OCI-LY7 (cell line): ENCODE measurements at regions not wholly inside any gene's neighbourhood (a gene's known extent, or its start where the extent isn't known, plus 50 kb on each side); places are given as distances from the start of the nearest gene placed in this dataset.

Source experiments
- BruUV-seq: library from RNA; stranded (reverse); fragments of 400-500 nt; replicated peaks from 2 replicates; lab custom pipeline; 2021; lab: Mats Ljungman, UMichigan
- CTCF ChIA-PET: fragments of 300-600 bp; sonication (Branson Sonifier 250); formaldehyde crosslinking; loops from one replicate; lab custom pipeline; 2022; ENCODE audit warnings: antibody characterized with exemption; ENCODE audit not compliant: unreplicated experiment; lab: Charles Lee
- POLR2A ChIA-PET: fragments of 300-600 bp; sonication (Branson Sonifier 250); formaldehyde crosslinking; loops from one replicate; lab custom pipeline; 2022; ENCODE audit warnings: antibody characterized with exemption; lab: Charles Lee
- DNase-seq: peaks from one replicate; pipeline ENCODE4 v3.0.0-alpha.2; 2015; ENCODE audit warnings: low spot score
- H2AFZ ChIP-seq: fragments of 200-600 bp; sonication (generic), shearing (Covaris generic); 2 replicates; pipeline ENCODE4 v1.6.1; 2014; ENCODE audit warnings: mild to moderate bottlenecking, antibody characterized with exemption, low read length, moderate library complexity
- H3K27ac ChIP-seq: fragments of 200-600 bp; sonication (generic); 2 replicates; pipeline ENCODE4 v1.5.1; 2014; ENCODE audit warnings: mixed run types, low read depth, mild to moderate bottlenecking, moderate library complexity, low read length, inconsistent platforms; ENCODE audit not compliant: poor library complexity, severe bottlenecking
- H3K36me3 ChIP-seq: fragments of 200-600 bp; sonication (generic); 2 replicates; pipeline ENCODE4 v1.6.1; 2014; ENCODE audit warnings: mild to moderate bottlenecking, antibody characterized with exemption, low read length, moderate library complexity, mixed read lengths; ENCODE audit not compliant: insufficient read depth
- H3K4me1 ChIP-seq: fragments of 200-600 bp; sonication (generic); 2 replicates; pipeline ENCODE4 v1.5.1; 2014; ENCODE audit warnings: mild to moderate bottlenecking, low read length; ENCODE audit not compliant: insufficient read depth, poor library complexity, severe bottlenecking
- H3K4me2 ChIP-seq: fragments of 200-600 bp; sonication (generic); 2 replicates; pipeline ENCODE4 v1.6.1; 2014; ENCODE audit warnings: mild to moderate bottlenecking, low read length
- H3K4me3 ChIP-seq: fragments of 200-600 bp; sonication (generic); 2 replicates; pipeline ENCODE4 v1.5.1; 2014; ENCODE audit warnings: mild to moderate bottlenecking, low read depth, low read length; ENCODE audit not compliant: poor library complexity, severe bottlenecking
- H3K79me2 ChIP-seq: fragments of 200-600 bp; sonication (generic); 2 replicates; pipeline ENCODE4 v1.6.1; 2016; ENCODE audit warnings: low read depth, mild to moderate bottlenecking, low read length, moderate library complexity, mixed read lengths; ENCODE audit not compliant: insufficient read depth
- H3K9me2 ChIP-seq: fragments of 200-600 bp; sonication (generic); 2 replicates; pipeline ENCODE4 v1.6.1; 2016; ENCODE audit warnings: mild to moderate bottlenecking, low read length, mixed read lengths; ENCODE audit not compliant: insufficient read depth
- H3K9me3 ChIP-seq: fragments of 200-600 bp; sonication (generic); 2 replicates; pipeline ENCODE4 v1.6.1; 2014; ENCODE audit warnings: mild to moderate bottlenecking, mixed run types, low read length, mixed read lengths
- H4K20me1 ChIP-seq: fragments of 200-600 bp; sonication (generic); 2 replicates; pipeline ENCODE4 v1.6.1; 2014; ENCODE audit warnings: mild to moderate bottlenecking, antibody characterized with exemption, low read length, moderate library complexity, mixed read lengths; ENCODE audit not compliant: insufficient read depth
- EZH2phosphoT487 ChIP-seq: fragments of 200-600 bp; sonication (generic); IDR thresholded peaks from 2 replicates; pipeline ENCODE4 v1.6.1; 2018; ENCODE audit warnings: low read depth, borderline replicate concordance, mild to moderate bottlenecking, mixed run types, antibody characterized with exemption, low read length, moderate library complexity, mixed read lengths
- intact Hi-C: fragments of 100-400 bp; cut with micrococcal nuclease; formaldehyde crosslinking; loops from one replicate; pipeline ENCODE4 v1.10.0; 2022; ENCODE audit not compliant: unreplicated experiment
- TF ChIP-seq, protein P1 (sequence below): fragments of 200-600 bp; sonication (generic); conservative IDR thresholded peaks from 2 replicates; pipeline ENCODE4 v1.5.1; 2014; ENCODE audit warnings: mild to moderate bottlenecking, antibody characterized with exemption, low read length, moderate library complexity, mixed read lengths

DNA sequence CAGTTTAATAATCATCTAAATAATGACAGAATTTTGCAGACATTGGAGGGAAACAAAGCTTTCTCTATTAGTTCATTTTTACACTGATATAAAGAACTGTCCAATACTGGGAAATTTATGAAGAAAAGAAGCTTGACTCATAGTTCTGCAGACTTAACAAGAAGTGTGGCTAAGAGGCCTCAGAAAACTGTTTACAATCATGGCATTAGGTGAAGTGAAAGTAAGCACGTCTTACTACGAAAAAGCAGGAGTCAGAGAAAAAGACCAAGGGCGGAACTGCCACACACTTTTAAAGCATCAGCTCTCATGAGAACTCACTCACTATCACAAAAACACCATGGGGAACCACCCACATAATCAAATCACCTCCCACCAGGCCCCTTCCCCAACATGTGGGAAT, 804.4 kb downstream of the FLRT2 start:
- POLR2A ChIA-PET: interaction anchor here (0.7 to 0.9 kb wide), 2 partner anchors 10 to 14 kb away, joined by 3 read pairs; no protein-coding TSS in a partner anchor
- H2AFZ ChIP-seq: no peak overlapping the region

DNA sequence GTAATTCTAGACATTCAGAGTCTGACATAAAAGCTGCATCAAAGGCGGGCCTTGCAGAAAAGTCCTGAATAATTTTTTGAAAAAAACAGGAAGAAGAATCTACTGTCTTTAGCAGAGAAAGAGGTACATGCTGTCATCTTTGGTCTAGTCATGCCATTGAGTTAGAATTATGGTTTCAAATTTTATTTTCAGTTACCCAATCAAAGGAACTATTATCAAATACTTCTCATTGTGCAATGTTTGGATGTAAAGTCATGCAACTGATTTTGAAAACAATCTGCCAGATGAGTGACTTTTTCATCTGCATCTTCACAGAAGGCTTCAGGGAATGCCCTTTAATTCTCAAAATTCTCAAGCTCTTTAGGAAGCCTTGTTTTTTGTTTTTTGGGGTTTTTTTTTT, 803.5 kb downstream of the FLRT2 start:
- H3K36me3 ChIP-seq: no peaks in the 10 kb centered on the region
- no peak overlapping the region for H2AFZ ChIP-seq
- H3K4me2 ChIP-seq: no peak overlapping the region
- TF ChIP-seq, protein P1, sequence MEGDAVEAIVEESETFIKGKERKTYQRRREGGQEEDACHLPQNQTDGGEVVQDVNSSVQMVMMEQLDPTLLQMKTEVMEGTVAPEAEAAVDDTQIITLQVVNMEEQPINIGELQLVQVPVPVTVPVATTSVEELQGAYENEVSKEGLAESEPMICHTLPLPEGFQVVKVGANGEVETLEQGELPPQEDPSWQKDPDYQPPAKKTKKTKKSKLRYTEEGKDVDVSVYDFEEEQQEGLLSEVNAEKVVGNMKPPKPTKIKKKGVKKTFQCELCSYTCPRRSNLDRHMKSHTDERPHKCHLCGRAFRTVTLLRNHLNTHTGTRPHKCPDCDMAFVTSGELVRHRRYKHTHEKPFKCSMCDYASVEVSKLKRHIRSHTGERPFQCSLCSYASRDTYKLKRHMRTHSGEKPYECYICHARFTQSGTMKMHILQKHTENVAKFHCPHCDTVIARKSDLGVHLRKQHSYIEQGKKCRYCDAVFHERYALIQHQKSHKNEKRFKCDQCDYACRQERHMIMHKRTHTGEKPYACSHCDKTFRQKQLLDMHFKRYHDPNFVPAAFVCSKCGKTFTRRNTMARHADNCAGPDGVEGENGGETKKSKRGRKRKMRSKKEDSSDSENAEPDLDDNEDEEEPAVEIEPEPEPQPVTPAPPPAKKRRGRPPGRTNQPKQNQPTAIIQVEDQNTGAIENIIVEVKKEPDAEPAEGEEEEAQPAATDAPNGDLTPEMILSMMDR: no peak
- TF ChIP-seq EZH2phosphoT487: no peak
- H3K79me2 ChIP-seq: no peaks in the 10 kb centered on the region
- no peak overlapping the region for H3K27ac ChIP-seq
- 0 out of 2 replicates have a peak, but pooled peaks cover 4% of the 10 kb centered on the region for H3K9me3 ChIP-seq
- DNase-seq: no peak
- BruUV-seq: no TSS peak
- CTCF ChIA-PET: no interaction called here
- H3K9me2 ChIP-seq: no peaks in the 10 kb centered on the region
- no peak overlapping the region for H3K4me3 ChIP-seq
- H3K4me1 ChIP-seq: no peaks in the 10 kb centered on the region
- intact Hi-C loops: no loop called here
- POLR2A ChIA-PET: interaction anchor here (0.9 kb wide), 1 partner anchor 11 kb away, joined by 3 read pairs; no protein-coding TSS in a partner anchor
- no peaks in the 10 kb centered on the region for H4K20me1 ChIP-seq

More for the DNA sequence above, 804.4 kb downstream of the FLRT2 start:
- intact Hi-C loops: no loop called here
- no peaks in the 10 kb centered on the region for H3K79me2 ChIP-seq
- H3K27ac ChIP-seq: no peak overlapping the region
- H3K4me1 ChIP-seq: no peaks in the 10 kb centered on the region
- H3K9me2 ChIP-seq: no peaks in the 10 kb centered on the region
- no peaks in the 10 kb centered on the region for H3K36me3 ChIP-seq
- 0 out of 2 replicates have a peak, but pooled peaks cover 4% of the 10 kb centered on the region for H3K9me3 ChIP-seq
- H4K20me1 ChIP-seq: no peaks in the 10 kb centered on the region
- no peak for DNase-seq
- CTCF ChIA-PET: no interaction called here
- TF ChIP-seq EZH2phosphoT487: no peak
- TF ChIP-seq, protein P1: no peak
- no peak overlapping the region for H3K4me2 ChIP-seq
- no TSS peak for BruUV-seq
- no peak overlapping the region for H3K4me3 ChIP-seq

DNA sequence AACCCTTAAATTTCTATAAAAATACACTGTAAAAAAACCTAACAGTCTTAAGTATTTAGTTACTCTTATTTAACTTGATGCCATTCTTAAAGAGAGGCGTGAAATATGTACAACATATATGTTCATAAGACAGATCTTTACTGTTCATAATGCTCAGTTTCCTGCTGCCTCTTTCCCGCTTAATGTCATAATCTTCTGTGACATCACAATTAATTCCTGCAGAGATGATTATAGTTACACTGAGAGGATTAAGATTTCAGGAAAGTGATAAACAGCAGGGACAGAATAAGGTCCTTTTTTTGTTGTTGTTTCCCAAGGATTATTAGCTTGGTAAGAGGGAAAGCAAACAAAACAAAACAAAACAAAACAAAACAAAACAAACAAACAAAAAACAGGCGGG, 801.4 kb downstream of the FLRT2 start:
- Histone ChIP-seq H3K9me3 (no peaks in the 10 kb centered on the region), H3K27ac (no peak overlapping the region)
- POLR2A ChIA-PET: no interaction called here

More for the DNA sequence above, 801.4 kb downstream of the FLRT2 start:
- TF ChIP-seq, protein P1: no peak
- no peak for TF ChIP-seq EZH2phosphoT487
- CTCF ChIA-PET: no interaction called here
- H4K20me1 ChIP-seq: no peaks in the 10 kb centered on the region
- no peak overlapping the region for H2AFZ ChIP-seq
- intact Hi-C loops: no loop called here
- H3K4me3 ChIP-seq: no peak overlapping the region
- H3K9me2 ChIP-seq: no peaks in the 10 kb centered on the region
- DNase-seq: no peak
- H3K79me2 ChIP-seq: no peaks in the 10 kb centered on the region
- no peak overlapping the region for H3K4me2 ChIP-seq
- H3K36me3 ChIP-seq: no peaks in the 10 kb centered on the region
- H3K4me1 ChIP-seq: no peaks in the 10 kb centered on the region
- no TSS peak for BruUV-seq
